Stimulated activated CD4-positive, alpha-beta T cell treated with anti-CD3 and anti-CD28 coated beads, Interleukin-1b, Interleukin-23, amount 100 ng/mL, for 1 hour (primary cell): ENCODE measurements at regions not wholly inside any gene's neighbourhood (a gene's known extent, or its start where the extent isn't known, plus 50 kb on each side); places are given as distances from the start of the nearest gene placed in this dataset.

Experiments
- DNase-seq, 2 donors: peaks; one replicate each; pipeline ENCODE4 v3.0.0-alpha.2; 2020; ENCODE audit warnings: low read depth in 2 of 2

DNA sequence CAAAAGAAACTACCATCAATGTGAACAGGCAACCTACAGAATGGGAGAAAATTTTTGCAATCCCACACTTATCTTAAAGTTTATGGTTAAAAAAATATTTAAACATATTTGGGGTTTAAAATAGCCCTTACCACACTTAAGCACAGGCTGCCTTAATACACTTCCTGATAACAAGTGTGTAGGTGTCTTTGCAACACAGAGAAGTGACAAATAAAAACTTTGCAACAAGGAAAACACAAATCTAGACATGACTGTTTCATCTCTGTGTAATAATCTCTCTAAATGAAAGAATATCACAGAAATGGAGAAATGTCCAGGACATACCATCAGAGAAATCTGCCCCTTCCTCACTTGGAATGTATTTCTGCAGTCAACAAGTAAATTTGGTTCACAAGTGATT lies 464.1 kb upstream of the ARHGEF26 start:
- DNase-seq = no peak

DNA sequence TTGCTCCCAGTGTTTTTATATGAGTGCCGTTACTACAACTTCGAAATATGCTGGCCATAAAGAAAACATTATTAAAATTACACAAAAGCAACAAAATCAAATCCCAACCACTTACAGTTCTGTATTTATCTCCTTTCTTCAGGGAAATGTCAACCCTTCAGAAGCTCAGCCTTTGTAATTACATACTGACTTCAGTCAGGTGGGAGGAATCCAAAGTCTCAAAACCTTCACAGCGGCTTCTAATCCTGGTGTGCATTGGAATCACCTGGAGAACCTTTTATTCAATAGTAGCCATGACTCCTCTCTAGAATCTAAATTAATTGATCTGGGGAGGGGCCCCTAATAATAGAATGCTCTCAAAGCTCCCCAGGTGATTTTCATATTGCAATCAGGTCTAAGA lies 463.7 kb upstream of the ARHGEF26 start:
- DNase-seq = no peak

DNA sequence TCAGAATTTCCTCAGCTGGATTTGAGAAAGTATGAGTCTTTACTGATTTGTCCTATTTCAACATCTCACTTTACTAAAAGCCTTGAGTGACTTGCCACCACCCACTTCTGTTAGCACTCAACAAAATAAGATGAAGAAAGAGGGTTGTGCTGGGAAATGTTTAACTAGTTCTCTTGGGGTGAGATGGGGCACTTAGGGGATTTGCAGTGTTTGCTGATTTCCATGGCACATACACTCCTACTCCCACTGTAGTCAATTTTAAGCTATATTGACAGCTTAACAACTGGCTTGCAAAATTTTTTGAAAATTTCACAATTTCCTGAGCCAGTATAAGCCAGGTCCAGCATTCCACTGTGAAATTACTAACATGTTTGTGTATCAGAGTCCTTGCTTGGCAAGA lies 463.1 kb upstream of the ARHGEF26 start:
- DNase-seq = no peak

DNA sequence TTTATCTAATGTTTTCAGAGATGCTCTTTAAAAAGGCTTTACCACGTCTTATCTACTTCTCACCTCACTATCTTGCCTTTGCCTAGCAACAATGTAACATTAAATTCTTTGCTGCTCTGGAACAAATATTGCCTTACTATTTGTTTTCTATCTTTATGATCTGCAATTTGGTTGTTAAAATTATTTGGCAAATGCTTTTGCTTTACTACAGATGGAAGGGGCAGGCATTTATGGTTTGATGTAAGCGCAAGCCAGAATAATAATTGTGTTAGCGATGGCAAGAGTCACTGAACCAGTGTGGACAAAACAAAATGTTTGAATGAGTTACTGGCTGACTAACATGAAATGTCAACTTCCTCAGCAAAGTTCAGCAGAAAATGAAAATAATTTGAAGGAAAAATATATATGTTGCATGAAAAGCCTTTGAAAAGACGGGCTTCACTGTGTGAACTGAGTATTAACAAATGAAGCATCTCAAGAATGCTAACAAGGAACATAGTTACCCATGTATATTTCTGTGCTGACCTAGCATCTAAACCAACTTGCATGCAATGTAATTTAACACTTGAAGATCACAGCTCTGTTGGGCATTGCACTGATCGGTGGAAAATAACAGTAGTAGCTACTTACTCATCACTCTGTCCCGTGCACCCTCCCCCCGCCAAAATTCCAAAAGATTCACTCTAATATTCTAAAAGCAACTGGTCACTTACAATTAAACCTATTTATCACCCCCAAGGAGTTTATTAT lies 454.0 kb upstream of the ARHGEF26 start:
- no peak for DNase-seq

DNA sequence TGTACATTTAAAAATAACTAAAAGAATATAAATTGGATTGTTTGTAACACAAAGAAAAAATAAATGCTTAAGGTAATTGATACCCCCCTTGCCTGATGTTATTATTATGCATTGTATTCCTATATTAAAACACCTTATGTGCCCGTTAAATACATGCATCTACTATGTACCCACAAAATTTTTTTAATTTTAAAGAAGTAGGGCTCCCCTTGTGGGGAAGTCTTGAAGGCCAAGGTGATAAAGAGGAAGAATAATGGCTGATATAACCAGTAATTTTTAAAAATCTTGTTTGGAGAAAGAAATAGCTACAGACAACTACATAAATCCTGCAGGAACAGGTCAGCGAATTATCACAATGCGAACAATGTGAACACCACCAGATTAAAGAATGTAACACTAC lies 451.7 kb upstream of the ARHGEF26 start:
- no peak for DNase-seq

DNA sequence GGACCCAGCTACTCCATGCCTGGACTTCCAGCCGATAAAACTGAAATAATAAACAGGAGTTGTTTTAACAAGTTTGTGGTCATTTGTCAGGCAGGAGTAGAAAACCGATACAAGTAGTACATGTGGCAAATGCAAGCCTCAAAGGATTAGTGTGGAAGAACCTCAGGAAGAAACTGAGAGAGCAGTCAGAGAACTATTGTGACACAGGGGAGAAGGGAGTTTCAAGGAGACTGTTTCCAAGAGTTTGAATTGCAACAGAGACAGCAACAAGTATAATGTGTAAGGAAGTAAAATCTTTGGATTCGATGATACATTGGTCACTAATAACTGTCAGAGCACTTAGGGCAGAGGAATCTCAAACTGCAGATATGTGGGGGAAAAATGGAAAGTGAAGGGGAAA lies 450.6 kb upstream of the ARHGEF26 start:
- no peak for DNase-seq

DNA sequence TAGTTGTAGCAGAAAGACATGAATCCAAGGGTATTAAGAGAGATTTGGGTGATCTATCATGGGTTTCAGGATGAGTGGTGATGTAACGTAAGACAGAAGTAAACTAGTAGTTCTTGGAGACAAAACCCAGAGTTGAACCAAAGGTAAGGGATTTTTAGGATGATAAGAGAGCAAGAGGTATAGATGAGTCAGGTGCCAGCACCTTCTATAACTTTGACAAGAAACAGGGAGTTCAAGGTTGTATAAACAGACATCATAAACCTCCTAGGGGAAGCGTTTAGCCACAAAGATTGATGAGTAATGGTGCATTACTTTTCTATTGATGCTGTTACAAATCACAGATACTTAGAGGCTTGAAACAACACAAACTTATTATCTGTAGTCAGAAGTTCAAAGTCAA lies 447.3 kb upstream of the ARHGEF26 start:
- no peak for DNase-seq

DNA sequence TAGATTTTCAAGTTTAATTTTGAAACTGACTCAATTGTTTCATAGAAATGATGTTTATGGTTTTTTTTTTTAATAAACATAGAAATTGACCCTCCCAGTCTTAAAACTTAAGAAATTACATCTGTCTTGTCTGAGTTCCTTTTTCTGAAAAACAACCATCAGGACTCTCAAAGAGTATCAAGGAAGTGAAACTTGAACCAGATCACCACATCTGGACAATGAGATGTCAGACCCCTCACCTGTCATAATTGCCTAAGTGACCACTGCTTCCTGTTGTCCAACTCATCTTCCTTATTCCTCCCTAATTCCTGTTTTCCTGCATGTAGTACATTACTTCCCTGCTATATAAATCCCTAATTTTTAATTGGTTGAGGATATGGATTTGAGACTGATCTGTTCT lies 441.5 kb upstream of the ARHGEF26 start:
- DNase-seq = no peak

DNA sequence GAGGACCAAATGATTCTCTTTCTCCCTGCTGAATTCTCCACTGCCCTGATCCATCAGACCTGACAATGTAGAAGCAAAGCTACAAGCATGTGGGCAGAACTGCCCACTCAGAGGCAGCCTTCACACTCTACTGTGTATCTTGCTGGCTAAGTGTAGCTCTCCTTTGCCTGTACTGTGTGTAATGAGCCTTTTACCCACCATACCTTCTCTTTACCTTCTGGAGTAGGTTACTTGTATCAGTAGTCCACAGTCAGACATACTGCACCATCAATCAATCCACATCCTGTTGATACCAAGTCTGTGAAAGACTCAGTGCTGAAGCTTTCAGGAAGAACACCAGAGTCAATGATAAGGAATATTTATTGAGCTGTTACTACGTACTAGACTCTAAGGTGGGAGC lies 440.7 kb upstream of the ARHGEF26 start:
- no peak for DNase-seq

DNA sequence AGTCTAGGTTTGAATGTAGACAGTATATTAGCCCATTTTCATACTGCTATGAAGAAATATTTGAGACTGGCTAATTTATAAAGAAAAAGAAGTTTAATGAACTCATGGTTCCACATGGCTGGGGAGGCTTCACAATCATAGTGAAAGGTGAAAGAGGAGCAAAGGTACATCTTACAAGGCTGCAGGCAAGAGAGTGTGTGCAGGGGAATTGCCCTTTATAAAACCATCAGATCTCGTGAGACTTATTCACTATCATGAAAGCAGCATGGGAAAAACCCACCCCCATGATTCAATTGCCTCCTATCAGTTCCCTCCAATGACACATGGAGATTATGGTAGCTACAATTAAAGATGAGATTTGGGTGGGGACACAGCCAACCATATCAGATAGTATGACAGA lies 440.1 kb upstream of the ARHGEF26 start:
- no peak for DNase-seq

DNA sequence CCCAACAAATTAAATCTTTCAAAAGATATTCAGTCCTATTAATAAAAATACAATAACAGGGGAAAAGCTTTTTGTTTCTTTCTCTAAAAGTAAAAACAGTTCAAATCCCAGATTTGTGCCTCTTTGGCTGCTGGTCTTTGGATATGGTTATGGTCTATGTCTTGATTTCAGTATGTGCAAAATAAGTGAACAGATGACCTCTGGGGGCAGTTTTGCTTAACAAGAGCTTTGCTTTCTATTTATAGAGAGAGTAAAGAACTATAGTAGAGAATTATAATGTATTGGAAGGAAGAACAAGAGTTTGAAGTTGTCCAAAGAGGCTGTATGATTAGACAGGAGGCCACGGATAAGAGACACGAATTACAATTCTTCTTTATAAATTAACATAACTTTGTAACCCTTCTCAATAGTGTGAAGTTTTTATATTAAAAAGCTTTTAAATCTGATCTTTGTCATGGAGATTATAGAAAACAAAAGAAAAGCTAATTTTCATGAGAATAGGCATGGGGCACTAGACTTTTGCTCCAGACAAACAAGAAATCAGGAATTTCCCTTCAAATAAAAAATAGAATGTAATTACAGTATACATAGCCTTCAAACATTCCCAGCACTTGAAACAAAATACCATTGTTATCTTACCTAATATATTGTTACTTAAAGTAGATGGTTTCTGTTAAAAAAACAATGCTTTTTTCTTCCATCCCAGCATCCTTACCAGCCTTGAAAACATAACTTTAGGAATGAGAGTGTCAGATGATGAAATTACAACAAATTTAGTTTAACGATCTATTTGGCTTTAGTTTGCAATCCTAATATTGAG lies 432.7 kb upstream of the ARHGEF26 start:
- DNase-seq = no peak

DNA sequence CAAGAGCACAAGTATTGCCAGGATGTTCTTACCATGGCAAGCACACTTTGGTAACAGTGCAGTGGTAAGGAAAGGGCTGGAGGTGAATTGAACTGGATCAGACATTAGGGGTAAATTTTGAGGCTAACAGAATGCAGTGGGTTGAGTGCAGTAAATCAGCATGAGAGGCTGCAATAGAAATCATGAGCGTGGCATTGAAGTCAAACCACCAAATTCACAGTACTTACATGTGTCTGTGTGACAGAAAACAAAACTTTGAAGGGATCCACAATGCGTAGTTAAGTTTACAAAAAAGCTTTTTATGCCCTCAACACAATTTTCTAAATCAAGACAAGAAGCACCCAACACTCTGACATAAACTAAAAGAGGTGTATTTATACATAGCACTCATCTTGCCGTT lies 428.0 kb upstream of the ARHGEF26 start:
- no peak for DNase-seq

DNA sequence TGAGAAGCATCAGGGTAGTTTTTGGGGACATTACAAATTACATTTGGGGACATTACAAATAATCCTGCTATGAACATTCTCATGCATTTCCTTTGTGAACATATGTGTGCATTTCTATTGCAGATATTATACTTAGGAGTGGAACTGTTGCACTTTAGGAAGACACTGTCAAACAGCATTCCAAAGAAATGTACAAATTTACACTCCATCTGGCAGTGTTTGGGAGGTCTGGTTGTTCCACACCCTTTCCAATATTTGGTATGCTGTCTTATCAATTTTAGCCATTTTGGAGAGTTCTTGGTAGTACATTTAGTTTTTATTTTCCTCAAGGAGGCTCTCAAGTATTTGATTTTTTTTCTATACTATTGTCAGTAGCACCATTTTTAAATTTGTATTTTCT lies 419.1 kb upstream of the ARHGEF26 start:
- no peak for DNase-seq

DNA sequence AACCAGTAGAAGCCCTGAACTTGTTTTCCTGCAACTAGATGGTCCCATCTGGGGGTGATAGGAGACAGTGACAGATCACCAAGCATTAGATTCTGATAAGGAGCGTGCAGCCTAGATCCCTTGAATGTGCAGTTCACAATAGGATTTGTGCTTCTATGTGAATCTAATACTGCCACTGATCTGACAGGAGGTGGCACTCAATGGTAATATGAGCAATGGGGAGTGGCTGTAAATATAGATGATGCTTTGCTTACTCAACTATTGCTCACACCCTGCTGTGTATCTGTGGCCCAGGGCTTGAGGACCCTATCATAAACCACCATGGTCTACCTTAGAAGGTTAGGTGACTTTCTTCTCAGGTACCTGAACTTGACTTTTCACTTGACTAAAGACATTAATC lies 417.1 kb upstream of the ARHGEF26 start:
- DNase-seq = no peak

DNA sequence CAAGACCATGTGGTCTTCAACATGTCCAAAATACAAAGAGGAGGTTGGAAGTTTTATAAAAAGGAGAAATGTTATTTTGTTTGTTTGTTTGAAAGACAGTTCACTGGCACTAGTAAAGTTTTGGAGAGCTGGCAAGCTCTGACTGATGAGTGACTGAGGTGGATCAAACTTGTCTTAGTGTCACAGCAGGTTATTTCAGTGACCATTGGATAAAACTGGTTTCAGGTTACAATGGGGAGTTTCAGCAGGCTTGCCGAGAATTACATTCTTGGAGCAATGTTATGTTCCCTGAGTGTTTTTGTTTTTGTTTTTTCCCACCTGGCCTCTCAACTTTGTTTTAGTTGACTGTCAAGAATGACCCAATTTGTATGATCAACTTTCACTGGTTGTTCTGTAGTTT lies 414.5 kb upstream of the ARHGEF26 start:
- no peak for DNase-seq

DNA sequence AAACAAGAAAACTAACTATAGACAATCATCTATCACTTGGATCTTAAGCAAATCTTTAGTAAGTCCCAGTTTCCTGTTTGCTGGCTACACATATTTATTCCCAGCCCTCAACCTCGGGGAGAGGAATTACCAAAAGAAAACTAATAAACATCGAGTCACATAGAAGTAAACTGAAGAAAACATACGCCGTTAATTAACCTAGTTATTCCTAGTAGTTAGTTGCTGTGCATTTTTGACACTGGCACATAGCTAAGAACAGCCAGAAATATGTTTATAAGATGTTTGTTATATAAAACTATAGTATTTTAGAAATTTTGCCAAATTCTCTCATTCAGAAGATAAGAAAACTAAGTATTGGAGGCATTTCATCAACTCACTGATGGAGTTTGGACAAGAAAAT lies 407.2 kb upstream of the ARHGEF26 start:
- DNase-seq = no peak

DNA sequence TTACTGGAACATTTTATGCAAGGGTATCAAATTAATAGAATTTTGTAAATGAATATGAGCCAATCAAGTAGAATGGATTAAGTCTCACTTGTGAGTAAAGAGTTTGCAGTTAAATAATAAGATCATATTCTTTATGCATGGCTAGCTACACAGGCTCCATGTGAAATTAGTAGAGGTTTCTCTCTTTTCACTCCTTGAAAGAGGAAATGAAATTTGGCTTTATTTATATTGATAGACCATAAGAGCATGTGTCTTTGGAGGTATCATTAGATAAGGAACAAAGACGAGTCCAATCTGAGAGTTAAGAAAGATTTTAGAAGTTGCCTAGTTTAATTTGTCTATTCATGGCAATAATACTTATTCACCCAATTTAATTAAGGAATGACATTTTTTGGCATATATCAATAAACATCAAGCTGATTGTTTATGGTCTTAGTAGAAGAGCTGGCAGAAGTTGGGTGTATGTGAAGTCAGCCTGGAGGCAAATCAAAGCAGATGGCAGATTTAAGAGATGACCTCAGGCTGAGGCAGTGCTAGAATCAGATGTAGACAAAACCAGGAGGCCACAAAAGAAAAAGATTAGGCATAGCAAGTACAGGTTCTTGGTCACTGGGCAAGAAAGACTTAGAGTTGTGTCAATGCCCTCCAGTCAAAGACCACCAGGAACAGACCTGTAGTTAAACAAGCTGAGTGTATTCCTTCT lies 406.5 kb upstream of the ARHGEF26 start:
- DNase-seq = no peak

DNA sequence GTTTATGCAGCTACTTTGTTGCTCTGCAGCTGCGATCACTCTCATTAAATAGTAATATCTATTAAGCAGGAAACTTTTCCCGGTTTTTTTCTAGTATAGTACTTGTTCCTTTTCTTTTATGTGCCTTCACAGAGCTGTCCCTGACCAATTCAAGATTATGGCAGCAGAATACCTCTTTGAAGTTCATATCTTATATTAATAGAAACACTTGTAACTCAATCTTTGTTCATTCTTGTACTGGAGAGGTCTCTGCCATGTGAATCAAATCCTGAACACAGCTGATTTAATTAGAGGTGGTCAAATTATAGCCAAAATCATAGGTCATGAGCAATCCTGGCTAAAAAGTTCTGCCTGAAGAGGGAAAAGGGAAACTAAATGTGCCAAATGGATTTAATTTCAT lies 399.0 kb upstream of the ARHGEF26 start:
- no peak for DNase-seq

DNA sequence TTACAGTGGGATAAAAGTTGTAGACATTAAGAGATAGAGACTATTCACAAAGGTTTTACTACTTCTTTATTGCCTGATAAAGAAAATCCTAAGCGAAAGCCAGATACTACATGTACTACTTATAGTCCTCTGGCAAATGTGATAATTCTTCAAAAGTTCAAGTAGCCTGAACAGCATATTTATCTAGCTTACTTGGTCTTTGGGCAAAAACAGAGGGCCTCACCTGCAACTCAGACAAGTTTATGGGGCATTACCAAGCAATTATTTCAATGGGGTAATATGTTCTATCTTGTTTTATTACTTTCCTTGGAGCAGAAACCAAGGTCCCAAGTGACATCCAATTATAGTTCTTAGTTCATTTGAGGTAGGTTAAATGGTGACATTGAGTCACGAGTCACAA lies 390.1 kb upstream of the ARHGEF26 start:
- DNase-seq = no peak

DNA sequence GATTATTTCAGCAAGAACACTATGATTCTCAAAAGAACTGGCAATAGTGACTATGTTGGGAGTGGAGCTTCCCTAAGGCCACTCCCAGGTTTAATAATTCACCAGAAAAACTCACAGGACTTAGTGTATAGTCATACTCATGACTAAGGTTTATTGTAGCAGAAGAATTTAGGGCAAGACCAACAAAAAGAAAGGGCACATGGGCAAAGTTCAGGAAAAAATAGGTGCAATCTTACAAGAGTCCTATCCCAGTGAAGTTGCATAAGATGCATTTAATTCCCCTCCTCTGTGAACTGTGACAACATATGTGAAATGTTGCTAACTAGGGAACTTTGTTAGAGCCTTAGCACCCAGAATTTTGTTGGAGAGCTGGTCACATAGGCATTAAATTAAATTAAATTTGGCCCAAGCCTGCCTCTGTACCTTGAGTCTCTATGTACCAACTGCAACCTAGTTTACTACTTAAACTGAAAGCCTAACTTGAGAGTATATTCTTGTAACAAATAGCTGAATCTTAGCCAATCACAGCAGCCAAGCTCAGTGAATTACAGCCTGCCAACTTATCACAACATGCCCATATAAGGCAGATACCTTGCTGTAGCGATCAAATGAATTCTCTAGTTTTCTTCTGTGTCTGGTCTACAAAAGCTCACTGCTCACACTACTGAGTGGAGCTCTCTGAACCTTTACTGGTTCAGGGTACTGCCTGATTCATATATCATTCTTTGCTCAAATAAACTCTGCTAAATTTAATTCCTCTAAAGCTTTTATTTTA lies 386.2 kb upstream of the ARHGEF26 start:
- DNase-seq = no peak

DNA sequence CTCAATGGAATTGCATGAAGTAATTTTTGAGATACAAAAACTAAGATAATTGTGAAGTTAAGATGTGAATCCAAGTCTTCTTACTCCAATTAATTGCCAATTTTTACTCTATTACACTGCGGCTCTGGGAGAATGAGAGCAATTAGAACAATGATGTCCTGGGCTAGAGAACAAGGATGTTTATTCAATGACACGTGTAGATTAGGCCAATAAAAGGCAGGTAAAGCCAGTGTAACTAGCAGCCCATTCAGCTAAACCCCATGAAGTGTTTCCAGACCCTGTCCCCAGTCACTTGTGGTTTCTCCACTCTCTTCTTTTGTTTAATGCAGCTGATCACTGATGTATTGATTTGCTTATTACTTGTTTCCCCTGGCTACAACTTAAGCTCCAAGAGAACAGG lies 381.1 kb upstream of the ARHGEF26 start:
- DNase-seq = no peak

DNA sequence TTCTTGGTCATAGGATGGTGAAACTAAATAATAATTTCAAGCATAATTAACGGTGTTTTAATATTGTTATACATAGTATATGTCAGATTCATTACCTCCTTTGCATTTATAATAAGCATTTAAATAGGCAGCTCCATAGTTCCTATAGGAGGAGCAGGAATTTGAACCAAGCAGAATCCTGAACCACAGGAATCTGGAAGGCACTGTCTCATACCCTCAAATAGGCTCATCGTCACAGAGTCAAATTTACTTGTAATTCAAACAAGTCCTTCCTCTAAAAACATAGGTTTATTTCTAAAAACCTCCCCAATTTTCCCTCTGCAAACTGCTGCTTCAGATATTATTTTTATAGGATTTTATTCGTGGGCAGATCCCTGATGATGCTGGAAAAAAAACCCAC lies 376.3 kb upstream of the ARHGEF26 start:
- no peak for DNase-seq
